H54 (cell line): ENCODE measurements at regions not wholly inside any gene's neighbourhood (a gene's known extent, or its start where the extent isn't known, plus 50 kb on each side); places are given as distances from the start of the nearest gene placed in this dataset.

Experiments
- DNase-seq: peaks from one replicate; pipeline ENCODE4 v3.0.0; 2011; ENCODE audit warnings: low spot score, mixed read lengths; ENCODE audit not compliant: insufficient read length
- FAIRE-seq: peaks from 3 replicates; lab custom pipeline; 2011; peaks lifted over from hg19 to GRCh38; lab: Jason Lieb, UNC
- POLR2A ChIP-seq: IDR thresholded peaks from 2 replicates; pipeline ENCODE4 v1.6.1; 2011; ENCODE audit warnings: low read depth, mild to moderate bottlenecking, low read length

DNA sequence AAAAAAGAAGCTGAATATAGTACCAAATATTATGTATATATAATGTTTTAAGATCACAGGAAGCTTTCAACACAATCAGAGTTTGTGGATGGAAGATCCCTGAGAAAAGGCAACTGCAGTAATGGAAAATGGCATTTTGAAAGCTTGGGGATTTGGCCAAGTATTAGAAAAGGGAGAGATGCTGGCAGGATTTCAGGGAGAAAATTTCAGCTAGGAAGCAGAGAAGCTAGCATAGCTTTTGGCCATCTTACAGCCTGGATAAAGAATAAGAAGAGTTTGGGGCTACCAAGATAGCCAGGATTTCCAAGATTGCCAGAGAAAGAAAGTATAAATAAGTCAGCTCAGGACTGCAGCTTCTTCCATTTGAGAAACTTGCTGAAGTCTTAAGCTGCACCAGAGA is 440.8 kb upstream of the LUZP2 start:
- FAIRE-seq, result no peak
- DNase-seq, result no peak
- no peak for TF ChIP-seq POLR2A

DNA sequence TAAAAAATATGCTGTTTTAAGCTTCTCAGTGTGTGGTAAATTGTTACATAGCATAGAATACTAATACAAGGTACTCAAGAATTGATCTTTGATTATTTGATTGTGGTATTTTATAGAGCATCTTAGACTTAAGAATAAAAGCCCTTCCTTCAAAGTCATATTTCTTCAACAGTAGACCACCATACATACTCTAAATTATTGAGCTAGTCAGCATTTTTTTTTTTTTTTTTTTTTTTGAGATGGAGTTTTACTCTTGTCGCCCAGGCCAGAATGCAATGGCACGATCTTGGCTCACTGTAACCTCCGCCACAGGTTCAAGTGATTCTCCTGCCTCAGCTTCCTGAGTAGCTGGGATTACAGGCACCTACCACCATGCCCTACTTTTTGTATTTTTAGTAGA is 436.7 kb upstream of the LUZP2 start:
- no peak for TF ChIP-seq POLR2A
- no peak for DNase-seq
- FAIRE-seq, result no peak

DNA sequence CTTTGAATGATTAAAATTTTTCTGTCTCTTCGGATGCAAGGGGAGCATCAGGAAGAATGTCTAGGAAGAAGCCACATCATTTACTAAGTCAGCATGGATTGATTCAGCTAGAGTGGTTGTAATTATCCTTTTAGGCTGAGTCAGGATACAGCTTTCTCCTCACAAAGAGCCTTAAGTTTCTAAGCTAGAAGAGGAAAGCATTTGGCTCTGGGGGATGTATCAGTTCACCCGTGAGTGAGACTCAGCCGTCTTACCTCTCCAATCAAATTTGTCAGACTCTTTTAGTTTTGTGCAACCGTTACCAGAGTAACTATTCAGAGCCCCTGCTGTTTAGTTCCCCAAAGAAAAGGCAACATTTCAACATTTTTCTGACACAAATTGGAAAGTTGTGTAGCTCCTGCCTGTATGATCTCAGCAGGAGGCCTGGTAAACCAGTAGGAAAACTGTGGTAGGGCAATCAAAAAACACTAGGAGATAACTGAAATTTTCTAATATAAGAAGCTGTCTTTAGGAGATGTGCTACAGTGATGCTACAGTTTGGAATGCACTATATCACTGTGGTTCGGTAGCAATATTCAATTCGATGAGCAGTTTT is 432.4 kb upstream of the LUZP2 start:
- DNase-seq, result peak; percentile 1
- TF ChIP-seq POLR2A, result no peak
- no peak for FAIRE-seq

DNA sequence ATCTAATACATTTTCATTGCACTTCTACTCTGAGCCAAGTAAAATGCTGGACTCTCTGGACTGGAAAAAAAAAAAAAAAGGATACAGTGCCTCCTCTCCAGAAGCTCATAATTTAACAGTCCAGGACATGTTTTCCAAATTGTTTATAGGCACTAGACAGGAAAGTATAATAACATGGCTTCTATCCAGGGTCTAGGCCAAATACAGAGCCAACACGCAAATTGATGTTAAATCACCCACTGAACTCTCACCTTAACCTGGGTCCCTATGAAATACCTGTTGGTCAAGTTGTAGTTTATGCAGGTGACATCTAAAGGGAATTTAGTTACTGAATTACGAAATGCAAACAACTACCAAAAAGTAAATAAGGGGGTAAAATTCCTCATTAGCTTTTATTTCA is 428.7 kb upstream of the LUZP2 start:
- TF ChIP-seq POLR2A, result no peak
- FAIRE-seq, result no peak
- DNase-seq, result no peak

DNA sequence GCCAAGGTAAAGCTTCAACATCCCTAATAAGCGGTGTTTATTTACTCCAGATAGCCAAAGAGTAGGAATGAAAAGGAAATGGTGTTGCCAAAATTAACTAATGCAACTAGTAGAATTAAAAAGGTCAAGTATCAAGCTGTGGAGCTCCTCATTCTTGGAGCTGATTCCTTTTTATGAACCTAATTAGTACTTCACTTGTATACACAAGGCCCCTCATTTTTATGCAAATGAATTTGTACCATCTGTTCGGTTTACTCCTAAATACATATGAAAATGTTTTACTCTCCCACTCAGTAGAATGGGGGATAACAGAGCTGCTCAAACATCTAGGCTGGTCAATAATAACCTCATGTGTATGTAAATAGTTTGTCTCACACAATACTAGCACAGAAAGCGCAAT is 426.4 kb upstream of the LUZP2 start:
- DNase-seq, result no peak
- FAIRE-seq, result no peak

DNA sequence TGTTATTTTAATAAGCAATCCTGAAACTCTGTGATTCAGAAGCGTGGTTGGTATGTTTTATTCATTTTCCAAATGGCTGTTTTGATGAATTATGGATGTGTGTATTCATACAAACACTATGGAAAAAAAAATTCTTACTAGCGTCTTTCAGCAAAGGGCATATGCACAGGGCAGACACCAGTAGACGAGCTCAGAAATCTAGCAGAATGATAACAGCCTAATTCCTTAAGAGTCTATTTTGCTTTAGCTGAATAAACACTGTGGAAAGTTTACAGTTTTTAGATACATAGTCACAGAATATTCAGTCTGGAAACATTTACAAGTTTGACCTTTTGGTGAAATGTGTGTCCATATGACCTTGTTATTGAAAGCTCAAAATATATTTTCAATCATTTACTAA is 418.8 kb upstream of the LUZP2 start:
- DNase-seq (no peak), FAIRE-seq (no peak)
- TF ChIP-seq POLR2A, result no peak

More for the DNA sequence above, 426.4 kb upstream of the LUZP2 start:
- no peak for TF ChIP-seq POLR2A

DNA sequence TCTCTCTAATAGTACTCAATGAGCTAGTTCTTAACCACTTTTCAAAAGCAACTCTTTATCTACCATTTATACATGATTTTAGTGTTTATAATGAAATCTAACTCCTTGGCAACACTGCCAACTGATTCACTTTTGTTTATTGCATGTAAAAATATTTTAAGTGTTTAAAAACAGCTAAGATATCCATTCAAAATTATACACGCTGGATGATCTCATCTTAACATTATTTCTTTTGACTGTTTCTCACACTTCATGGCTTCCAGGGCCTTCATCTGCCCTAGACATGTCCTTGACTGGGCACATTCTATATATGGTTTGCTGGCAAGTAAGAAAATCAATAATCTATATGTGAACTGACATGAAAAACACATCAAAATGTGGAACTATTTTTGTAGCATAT is 414.6 kb upstream of the LUZP2 start:
- FAIRE-seq (no peak), DNase-seq (no peak)
- TF ChIP-seq POLR2A, result no peak

DNA sequence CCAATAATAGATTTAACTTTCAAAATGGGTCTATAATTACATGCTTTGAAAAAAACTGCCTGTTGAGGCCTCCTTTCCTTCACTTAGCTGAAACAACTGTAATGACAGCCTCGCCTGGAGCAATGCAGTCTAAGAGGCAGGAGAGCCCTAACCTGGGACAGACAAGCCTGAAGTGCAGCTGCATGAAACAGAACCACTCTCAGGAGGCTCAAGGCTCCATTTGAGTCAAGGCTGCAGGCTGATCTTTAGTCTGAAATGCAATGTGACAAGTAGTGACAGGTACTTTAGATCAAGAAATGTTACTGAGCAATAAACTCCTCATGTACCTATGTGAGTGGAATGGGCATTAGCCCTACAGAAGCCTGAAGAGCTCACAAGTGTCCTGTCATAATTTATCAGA is 414.0 kb upstream of the LUZP2 start:
- FAIRE-seq (no peak), DNase-seq (no peak)
- TF ChIP-seq POLR2A, result no peak

DNA sequence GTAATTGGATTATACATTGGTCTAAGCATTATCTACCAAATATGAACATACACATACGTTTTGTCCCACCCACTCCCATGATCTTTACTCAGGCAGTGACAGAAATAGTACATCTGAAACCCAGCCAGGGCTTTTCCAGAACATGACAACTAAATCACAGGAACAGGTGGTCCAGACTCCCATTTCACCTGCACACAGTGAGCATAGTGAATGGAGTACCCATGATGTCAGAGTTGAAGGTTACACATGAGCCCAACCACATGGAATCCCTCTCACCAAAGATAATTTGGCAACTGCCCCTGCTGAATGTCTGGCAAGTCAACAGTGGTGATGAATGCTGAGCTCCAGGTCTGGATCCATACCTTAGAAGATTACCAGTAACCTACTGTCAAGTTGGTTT is 411.9 kb upstream of the LUZP2 start:
- FAIRE-seq (no peak), DNase-seq (no peak)
- TF ChIP-seq POLR2A, result no peak

DNA sequence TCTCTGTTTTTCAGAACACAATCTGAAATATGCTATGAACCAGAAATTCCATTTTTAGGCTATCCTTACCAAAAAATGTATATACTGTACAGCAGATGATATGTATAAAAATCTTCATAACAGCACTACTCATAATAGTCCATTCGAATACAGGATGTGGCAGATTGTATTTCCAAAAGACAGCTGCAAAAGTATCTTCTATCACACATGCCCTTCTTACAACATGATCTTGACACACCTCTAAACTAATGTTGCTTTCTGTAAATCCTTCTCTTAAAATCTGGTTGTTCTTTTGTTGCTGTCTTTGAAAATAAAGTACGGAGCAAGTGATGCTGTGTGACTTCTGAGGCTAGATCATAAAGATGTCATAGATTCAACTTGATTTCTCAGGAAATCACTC is 409.9 kb upstream of the LUZP2 start:
- DNase-seq (no peak), FAIRE-seq (no peak)
- TF ChIP-seq POLR2A, result no peak

DNA sequence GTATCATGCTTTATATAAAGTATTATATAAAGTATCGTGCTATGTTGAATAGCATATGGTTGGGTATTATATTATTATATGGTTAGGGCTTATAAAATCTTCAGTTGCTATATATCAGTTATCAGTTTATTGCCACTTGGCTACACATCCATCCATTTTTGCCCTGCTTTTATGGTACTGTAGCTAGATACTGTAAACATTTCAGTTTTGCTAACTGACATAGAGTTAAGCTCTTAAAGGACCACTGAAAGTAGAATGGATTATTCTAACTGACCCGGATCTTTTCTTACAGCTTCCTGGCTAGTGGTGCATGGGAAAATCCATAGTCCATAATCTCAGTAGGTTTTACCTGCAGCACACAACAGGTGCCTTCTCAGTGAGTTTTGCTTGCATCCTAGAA is 405.3 kb upstream of the LUZP2 start:
- DNase-seq (no peak), FAIRE-seq (peak; percentile 33)
- TF ChIP-seq POLR2A, result no peak

DNA sequence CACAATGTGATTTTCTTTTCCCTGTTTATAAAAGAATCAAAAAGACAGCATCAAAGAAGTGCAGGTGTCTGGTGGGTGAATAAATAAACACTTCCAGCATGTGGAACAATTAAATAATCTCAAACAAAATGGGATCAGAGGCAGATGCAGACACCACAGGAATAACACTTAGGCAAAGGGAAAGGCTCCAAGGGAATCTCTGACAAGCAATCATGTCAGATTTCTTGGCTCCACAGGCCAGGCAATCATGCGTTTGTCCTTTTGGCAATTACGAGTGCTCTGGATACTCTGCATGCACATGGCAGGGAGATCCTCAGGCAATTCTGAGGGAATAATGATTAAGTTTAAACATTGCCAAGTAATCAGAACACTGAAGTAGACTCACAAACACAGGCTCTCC is 403.5 kb upstream of the LUZP2 start:
- DNase-seq, result no peak
- FAIRE-seq, result no peak
- no peak for TF ChIP-seq POLR2A

DNA sequence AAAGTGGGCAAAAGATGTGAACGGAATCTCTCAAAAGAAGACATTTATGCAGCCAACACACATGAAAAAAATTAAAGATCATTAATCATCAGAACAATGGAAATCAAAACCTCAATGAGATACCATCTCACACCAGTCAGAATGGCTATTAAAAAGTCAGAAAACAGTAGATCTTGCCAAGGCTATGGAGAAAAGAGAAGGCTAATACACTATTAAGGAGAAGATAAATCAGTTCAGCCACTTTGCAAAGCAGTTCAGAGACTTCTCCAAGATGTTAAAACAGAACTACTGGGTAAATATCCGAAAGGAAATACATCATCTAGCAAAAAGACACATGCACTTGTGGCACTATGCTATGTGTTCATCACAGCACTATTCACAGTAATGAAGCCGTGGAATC is 388.2 kb upstream of the LUZP2 start:
- no peak for DNase-seq
- FAIRE-seq, result no peak
- TF ChIP-seq POLR2A, result no peak

DNA sequence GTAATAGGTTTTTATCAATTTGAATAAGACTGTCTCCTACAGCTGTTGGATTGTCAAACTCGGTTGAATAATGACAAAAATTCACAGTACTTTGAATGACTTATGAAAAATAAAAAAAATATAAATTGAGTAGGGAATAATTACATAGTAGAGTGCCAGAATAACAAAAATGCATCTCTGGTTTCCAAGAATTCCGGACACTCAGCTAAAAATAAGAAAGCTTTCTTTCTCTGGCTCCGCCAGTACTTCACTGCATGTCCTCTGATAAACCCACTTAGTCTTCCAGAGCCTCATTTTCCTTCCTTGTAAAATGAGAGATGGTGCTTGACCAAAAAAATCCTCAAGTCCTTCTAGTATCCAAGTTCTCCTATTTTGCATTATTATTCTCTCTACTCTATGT is 374.6 kb upstream of the LUZP2 start:
- no peak for TF ChIP-seq POLR2A
- no peak for FAIRE-seq
- DNase-seq, result no peak

DNA sequence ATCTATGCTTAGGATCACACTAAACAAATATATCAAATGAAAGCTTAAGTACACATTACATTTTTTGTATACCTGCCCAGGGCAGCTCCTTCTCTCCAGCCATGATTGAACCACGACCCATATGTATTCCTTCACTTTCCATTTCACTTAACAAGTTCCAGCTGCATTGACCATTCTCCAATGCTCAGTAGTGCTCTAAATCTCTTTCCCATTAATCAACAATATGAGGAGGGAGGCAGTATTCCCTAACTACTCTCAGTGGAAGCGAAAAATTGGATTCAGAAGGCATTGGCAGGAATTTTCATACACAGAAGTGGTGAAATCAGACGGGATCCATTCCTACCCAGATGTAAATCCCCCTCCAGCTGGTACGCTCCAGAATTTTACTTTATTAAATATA is 372.0 kb upstream of the LUZP2 start:
- TF ChIP-seq POLR2A, result no peak
- FAIRE-seq, result no peak

DNA sequence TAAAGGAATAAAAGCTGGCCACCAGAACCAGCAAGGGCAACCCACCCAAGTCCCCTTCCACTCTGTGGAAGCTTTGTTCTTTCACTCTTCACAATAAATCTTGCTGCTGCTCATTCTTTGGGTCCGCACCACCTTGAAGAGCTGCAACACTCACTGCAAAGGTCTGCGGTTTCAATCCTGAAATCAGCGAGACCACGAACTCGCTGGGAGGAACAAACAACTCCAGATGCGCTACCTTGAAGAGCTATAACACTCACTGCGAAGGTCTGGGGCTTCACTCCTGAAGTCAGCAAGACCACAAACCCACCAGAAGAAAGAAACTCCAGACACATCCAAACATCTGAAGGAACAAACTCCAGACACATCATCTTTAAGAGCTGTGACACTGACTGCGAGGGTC is 365.2 kb upstream of the LUZP2 start:
- DNase-seq (no peak), FAIRE-seq (no peak)
- no peak for TF ChIP-seq POLR2A

More for the DNA sequence above, 372.0 kb upstream of the LUZP2 start:
- no peak for DNase-seq

DNA sequence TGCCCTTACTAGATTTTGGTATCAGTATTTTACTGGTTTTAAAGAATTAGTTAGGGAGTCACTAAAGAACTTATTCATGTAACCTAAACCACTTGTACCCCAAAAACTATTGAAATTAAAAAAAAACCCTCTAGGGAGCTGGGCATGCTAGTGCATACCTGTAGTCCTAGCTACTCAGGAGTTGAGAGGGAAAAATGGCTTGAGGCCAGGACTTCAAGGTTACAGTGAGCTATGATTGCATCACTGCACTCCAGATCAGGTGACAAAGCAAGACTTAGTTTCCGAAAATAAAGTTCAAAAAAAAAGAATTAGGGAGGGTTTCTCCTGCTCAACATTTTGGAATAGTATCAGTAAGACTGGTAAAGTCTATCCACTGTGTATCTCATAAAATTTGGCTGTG is 364.4 kb upstream of the LUZP2 start:
- DNase-seq (no peak), FAIRE-seq (no peak)
- no peak for TF ChIP-seq POLR2A
